Activated CD8-positive, alpha-beta memory T cell treated with anti-CD3 and anti-CD28 coated beads for 24 hours (primary cell): ENCODE measurements at regions not wholly inside any gene's neighbourhood (a gene's known extent, or its start where the extent isn't known, plus 50 kb on each side); places are given as distances from the start of the nearest gene placed in this dataset.

Source experiments
- DNase-seq: peaks from one replicate; pipeline ENCODE4 v3.0.0-alpha.2; 2020

DNA sequence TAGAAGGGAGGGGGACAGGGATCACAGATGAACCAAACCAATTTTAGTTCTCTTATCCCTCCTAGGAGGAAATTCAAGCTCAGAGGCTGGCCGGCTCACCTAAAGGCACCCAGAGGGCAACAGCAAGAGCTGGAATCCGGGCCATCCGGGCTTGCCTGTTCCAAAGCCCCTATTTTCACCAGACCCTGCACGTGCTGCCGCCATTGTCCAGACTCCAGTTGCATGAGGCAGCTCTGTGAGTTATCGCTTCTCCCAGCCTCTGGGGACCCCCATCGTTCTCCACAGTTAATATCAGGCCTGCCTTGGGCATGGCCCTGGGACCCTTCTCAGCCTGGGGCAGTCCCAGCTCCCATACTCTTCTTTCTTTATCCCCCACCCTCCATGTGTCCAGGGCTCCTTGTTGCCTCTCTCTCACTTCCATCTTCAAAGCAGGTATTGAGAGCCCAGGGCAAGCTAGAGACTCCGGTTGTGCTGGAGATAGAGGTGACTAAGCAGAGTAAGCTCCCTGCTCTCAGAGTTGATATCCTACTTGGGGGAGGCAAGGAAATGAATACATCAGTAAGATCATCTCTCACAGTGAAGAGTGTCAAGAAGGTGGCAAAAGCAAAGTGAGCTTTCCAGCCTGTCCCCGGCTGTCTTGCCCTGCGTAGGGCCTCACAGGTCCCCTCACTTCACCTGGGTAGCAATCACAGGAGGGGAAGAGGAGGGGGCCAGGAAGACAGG, 322.8 kb downstream of the UACA start:
- no peak for DNase-seq

GRCh38 chr15:70439880-70440279, 323.5 kb downstream of the UACA start:
- no peak for DNase-seq

DNA sequence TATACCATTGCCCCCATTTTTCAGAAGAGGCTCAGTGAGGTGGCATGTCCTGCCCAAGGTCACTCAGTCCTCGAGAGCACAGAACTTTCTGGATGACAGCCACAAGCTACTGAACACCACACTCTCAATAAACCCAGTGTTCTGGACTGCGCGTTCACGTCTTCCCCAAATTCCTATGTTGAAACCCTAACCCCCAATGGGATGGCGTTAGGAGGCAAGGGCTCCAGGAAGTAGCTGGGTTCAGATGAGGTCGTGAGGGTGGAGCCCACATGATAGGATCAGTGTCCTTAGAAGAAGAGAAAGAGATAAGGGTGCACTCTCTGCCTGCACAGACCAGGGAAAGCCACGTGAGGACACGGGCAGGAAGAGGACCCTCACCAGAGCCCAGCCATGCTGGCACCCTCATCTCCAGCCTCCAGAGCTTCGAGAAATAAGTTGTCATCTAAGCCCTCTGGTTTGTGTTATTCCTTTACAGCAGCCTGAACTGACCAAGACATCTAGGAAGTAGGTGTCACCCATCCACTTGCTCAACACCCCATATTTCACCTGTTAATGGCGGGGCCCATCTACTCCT, 324.0 kb downstream of the UACA start:
- DNase-seq: no peak

DNA sequence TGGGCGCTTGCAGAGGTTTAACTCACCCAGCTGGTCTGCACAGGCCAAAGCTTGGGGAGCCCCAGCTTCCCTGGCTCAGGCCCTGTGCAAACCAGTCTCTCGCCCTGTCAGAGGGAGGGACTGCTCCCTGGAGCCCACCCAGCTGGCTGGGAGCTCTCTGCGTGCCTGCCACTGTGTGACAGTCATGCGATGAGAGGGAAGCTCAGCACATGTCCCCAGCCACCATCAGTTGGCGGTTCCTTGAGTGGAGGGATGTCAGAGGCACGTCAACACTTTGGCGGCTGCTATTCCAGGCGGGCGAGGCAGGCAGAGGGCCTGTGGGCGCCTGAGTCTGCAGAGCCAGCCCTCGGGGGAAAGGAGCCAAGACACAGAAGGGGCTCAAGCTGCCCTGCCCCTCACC, 324.6 kb downstream of the UACA start:
- DNase-seq: no peak

DNA sequence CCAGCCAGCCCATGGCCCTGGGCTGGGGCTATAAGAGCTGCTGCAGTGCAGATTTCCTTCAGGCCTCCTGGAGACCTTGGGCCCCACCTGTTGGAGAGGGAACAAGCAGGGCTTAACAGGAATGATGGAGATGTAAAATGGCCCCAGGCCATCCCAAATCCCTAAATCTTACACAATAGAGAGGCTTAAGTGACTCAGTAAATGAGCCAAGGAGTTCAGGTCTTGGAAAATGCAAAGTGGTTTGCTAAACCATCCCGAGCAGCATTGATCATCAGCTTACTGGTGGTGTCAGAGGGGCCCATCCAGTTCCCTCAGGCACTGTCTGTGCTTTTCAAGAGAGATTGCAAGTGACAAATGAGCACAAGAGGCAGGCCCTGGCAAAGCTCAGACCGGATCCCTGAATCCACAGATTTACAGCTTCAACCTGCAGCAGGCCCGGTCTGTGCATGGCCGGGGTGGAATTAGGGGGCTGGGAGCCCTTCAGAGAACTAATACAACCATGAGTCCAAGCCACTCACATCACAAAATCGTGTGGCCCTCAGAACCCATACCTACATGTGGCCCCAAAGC, 325.4 kb downstream of the UACA start:
- DNase-seq: no peak

DNA sequence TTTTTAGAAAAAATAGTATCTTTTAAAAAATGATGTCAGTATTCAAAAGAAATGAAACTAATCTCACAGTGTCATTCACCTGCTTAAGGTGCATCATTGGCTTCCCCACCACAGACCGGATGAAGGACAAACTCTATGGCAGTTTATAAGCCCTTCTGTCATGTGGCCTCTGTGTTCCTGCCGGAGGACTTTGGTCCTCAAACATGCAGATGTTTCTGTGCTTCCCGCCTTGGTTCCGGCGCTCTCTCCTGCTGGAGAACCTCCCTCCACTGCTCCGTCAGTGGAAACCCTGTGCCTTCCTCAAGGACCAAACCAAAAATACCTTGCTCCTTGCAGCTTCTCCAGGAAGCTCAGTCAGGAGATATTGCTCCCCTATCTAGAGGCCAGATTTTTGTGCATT, 326.3 kb downstream of the UACA start:
- no peak for DNase-seq

GRCh38 chr15:70436428-70436827, 326.9 kb downstream of the UACA start:
- no peak for DNase-seq

GRCh38 chr15:70435872-70436271, 327.5 kb downstream of the UACA start:
- no peak for DNase-seq

DNA sequence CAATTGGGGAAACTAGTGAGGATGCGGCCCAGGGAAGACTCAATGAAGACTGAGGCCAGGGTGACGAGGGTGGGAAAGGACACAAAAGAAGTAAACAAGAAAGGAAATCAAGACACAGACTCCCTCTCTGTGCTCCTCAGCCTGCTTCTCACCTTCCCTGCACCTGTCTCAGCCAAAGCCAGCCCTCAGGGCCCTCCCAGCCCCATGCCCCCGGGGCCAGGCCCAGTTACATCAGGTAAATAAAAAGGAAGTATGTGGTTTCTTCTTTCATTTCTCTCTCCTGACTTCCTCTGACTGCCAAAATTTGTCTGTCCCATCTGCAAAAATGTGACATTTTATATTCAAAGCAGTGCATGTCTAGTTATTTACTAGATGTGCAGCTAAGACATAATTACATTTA, 328.0 kb downstream of the UACA start:
- DNase-seq: no peak

DNA sequence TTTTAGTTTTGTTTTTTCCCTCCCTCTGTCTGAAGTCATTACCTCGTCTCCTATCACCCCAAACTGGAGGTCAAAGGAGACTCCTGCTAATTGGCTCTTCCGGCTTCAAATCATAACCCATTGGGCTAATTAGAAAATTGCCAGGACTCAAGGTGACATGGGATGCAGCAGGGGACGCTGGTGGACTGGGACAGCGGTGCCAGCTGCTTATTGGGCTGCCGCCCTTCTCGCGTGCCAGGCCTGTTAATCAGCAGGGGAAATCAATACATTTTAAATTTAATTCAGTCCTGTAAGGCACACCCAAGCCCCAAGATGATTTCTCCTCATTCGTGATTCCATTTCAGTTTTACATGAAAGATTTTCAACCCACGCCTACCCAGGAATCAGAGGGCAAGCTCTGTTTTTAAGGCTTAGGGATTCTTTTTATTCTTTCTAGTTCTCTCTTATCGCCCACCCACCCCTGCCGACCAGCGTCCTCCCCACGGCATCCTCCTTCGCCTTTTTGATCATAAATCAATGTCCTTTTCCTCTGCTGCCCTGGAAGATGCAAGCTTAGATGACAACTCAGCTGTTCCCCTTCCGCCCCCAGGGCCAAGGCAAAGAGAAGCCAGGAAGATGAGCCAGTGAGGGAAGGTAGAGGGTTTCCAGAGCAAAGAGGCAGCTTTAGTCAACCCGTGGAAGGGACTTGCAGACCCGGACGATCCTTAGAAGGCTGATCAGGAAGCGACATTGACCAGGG, 329.6 kb downstream of the UACA start:
- no peak for DNase-seq

DNA sequence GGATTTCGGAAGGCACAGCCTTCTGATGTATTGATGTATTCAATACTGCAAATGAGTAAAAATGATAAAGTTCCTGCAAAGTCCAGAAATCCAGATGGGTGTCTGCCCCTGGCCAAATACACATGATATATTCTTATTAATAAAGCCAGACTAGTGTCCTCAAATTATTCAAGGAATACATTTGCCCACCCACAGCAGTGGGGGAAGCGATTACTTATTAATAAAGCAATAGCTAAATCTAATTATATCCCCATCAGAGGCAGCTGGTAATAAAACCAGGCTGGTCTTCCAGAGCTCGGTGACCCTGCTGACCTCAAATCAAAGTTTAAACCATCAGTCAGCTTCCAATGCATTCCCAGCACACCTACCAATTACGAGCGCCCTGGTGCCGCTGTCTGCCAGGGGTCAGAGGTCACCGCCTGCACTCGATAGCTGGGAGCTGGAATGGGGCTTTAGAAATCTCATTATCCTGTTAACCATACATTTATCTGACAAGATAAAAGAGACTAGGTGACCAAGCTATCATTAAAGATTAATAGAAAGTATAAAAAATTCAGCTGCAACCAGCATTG, 330.3 kb downstream of the UACA start:
- no peak for DNase-seq

- DNase-seq: no peak
These were observed 331.5 kb downstream of the UACA start for GRCh38 chr15:70431854-70432253.

GRCh38 chr15:70430069-70430468, 332.4 kb upstream of the TLE3 start:
- DNase-seq: no peak

DNA sequence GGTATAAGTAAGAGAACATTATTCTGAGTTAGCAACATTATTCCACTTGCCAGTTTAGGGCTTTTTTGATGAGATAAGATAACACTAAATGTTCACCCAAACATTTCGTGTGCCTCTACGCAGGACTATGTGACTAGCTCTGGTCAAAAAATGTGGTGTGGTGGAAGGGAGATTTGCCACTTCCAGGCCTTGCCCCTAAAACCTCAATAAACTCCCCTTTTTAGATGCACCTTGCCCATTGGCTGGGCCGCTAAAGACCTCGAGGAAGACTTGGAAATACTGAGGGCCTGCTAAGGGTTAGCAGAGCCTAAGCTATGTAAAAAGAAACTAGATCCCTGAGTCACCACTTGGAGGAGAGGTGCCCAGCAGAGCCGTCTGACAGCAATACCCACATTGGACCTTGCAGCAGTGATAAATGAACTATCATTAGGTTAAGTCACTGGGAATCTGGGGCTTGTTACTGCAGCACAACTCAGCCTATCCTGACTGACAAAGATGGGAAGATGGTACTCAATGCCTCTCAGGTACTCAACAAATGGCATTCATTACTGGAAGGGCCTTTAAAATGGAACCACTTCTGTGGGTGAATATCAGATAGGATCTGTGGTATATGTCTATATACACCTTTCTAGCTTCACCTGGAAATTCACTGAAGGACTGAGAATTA, 331.5 kb upstream of the TLE3 start:
- DNase-seq: no peak

GRCh38 chr15:70428211-70428822, 330.6 kb upstream of the TLE3 start:
- DNase-seq: no peak

- DNase-seq: no peak
These were observed 329.7 kb upstream of the TLE3 start for GRCh38 chr15:70427167-70428120.

DNA sequence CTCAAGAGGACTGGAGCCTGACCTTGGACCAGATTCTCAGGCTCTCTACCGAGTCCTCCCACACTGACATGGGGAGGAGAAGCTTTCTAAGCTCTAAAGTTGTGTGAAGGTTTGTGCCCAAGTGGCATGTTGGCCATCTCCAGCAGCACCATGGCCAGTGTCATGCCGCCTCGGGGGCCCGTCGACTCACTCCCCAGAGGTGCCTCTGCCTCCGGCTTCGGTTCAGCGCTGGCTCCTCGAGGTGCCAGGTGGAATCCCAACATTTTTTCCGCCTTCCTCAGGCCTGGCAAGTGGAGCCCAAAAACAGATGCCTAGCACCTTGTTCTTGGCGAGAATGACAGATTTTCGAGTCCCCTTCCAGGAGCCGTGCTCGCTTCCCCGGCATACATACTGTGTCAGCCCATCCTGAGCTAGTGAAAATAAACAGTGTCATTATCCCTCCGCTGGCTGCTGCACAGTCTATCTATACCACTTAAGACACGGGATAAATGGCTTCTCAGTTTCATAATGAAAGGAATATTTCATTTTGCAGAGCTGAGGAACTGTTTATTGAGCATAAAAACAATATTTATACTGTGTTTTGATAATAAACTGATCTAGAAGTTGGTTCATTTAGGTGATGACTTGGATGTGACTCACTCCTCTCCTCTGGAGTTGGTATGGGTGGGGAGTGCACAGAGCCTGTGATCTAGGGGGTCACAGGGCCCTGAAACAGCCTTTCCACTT, 328.5 kb upstream of the TLE3 start:
- DNase-seq: no peak

DNA sequence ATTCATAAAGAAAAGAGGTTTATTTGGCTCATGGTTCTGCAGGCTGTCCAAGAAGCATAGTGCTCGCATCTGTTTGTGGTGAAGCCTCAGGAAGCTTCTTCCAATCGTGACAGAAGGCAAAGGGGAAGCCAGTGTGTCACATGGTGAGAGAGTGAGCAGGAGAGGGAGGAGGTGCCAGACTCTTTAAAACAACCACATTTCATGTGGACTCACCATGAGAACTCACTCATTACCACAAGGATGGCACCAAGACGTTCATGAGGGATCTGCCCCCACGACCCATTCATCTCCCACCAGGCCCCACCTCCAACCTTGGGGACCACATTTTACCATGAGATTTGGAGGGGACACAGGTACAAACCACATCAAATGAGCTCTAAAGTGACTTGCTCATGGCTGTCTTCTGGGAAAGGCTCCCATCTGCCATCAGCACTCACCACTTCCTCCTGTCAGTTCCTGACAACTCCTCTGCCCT, 327.3 kb upstream of the TLE3 start:
- no peak for DNase-seq

GRCh38 chr15:70423267-70423666, 325.6 kb upstream of the TLE3 start:
- no peak for DNase-seq

- DNase-seq: no peak
These were observed 324.6 kb upstream of the TLE3 start for GRCh38 chr15:70422342-70422741.
